ENCODE measurements at regions not wholly inside any gene's neighbourhood (a gene's known extent, or its start where the extent isn't known, plus 50 kb on each side); places are given as distances from the start of the nearest gene placed in this dataset.
"Not testable (repeated sequence)": the region's sequence is repeated elsewhere in the genome, so short reads cannot be mapped to it uniquely, and the experiment has no call there.

DNA sequence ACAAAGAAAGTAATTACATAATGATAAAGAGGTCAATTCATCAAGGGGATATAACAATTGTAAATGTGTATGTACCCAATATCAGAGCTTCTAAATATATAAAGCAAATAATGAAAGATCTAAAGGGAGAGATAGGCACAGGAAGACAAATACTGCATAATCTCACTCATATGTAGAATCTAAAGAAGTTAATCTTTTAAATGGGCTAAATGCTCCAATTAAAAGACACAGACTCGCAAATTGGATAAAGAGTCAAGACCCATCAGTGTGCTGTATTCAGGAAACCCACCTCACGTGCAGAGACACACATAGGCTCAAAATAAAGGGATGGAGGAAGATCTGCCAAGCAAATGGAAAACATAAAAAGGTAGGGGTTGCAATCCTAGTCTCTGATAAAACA lies 63.2 kb upstream of the HTR2C start:
- TF ChIP-seq, protein P1, sequence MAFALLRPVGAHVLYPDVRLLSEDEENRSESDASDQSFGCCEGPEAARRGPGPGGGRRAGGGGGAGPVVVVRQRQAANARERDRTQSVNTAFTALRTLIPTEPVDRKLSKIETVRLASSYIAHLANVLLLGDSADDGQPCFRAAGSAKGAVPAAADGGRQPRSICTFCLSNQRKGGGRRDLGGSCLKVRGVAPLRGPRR (CRISPR knock-in tag; IDR thresholded peaks at IDR 0.05): not testable (repeated sequence)
- TF ChIP-seq, protein P2, sequence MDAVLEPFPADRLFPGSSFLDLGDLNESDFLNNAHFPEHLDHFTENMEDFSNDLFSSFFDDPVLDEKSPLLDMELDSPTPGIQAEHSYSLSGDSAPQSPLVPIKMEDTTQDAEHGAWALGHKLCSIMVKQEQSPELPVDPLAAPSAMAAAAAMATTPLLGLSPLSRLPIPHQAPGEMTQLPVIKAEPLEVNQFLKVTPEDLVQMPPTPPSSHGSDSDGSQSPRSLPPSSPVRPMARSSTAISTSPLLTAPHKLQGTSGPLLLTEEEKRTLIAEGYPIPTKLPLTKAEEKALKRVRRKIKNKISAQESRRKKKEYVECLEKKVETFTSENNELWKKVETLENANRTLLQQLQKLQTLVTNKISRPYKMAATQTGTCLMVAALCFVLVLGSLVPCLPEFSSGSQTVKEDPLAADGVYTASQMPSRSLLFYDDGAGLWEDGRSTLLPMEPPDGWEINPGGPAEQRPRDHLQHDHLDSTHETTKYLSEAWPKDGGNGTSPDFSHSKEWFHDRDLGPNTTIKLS (IDR thresholded peaks at IDR 0.05; ENCODE audit: borderline replicate concordance, low read depth): not testable (repeated sequence)
- TF ChIP-seq, protein P3, sequence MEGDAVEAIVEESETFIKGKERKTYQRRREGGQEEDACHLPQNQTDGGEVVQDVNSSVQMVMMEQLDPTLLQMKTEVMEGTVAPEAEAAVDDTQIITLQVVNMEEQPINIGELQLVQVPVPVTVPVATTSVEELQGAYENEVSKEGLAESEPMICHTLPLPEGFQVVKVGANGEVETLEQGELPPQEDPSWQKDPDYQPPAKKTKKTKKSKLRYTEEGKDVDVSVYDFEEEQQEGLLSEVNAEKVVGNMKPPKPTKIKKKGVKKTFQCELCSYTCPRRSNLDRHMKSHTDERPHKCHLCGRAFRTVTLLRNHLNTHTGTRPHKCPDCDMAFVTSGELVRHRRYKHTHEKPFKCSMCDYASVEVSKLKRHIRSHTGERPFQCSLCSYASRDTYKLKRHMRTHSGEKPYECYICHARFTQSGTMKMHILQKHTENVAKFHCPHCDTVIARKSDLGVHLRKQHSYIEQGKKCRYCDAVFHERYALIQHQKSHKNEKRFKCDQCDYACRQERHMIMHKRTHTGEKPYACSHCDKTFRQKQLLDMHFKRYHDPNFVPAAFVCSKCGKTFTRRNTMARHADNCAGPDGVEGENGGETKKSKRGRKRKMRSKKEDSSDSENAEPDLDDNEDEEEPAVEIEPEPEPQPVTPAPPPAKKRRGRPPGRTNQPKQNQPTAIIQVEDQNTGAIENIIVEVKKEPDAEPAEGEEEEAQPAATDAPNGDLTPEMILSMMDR (IDR thresholded peaks at IDR 0.05 in 2 of 3, conservative IDR thresholded peaks at IDR 0.05 in 1 of 3; ENCODE audit: insufficient read depth in 2 of 3, low read depth in 1 of 3, low read length in 3 of 3): not testable (repeated sequence)
- TF ChIP-seq, protein P4, sequence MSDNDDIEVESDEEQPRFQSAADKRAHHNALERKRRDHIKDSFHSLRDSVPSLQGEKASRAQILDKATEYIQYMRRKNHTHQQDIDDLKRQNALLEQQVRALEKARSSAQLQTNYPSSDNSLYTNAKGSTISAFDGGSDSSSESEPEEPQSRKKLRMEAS (CRISPR knock-in tag; IDR thresholded peaks at IDR 0.05): not testable (repeated sequence)
- TF ChIP-seq, protein P5, sequence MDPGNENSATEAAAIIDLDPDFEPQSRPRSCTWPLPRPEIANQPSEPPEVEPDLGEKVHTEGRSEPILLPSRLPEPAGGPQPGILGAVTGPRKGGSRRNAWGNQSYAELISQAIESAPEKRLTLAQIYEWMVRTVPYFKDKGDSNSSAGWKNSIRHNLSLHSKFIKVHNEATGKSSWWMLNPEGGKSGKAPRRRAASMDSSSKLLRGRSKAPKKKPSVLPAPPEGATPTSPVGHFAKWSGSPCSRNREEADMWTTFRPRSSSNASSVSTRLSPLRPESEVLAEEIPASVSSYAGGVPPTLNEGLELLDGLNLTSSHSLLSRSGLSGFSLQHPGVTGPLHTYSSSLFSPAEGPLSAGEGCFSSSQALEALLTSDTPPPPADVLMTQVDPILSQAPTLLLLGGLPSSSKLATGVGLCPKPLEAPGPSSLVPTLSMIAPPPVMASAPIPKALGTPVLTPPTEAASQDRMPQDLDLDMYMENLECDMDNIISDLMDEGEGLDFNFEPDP (CRISPR knock-in tag; IDR thresholded peaks at IDR 0.05): not testable (repeated sequence)
- not testable (repeated sequence) for TF ChIP-seq RFX5 (IDR thresholded peaks at IDR 0.05; ENCODE audit: low read depth, low read length); SPI1 (IDR thresholded peaks at IDR 0.05; ENCODE audit: borderline replicate concordance, low read depth, low read length); TAF1 (IDR thresholded peaks at IDR 0.05; ENCODE audit: control insufficient read depth, extremely low read depth, insufficient read depth, low read length, severe bottlenecking); BRD9 (IDR thresholded peaks at IDR 0.05; ENCODE audit: low read depth, partially characterized antibody); ZNF143 (CRISPR knock-in tag; IDR thresholded peaks at IDR 0.05); ZNF311 (CRISPR knock-in tag; IDR thresholded peaks at IDR 0.05)
